Suprapubic skin (tissue), 4 donors: ENCODE measurements at regions not wholly inside any gene's neighbourhood (a gene's known extent, or its start where the extent isn't known, plus 50 kb on each side); places are given as distances from the start of the nearest gene placed in this dataset.

Experiments used
- DNase-seq, 2 donors: peaks; one replicate each; pipeline ENCODE4 v3.0.0-alpha.2; 2019; ENCODE audit warnings: low spot score in 2 of 2
- H3K27ac ChIP-seq: fragments of 200-600 bp; sonication (generic); one replicate; pipeline ENCODE4 v1.5.1; 2019
- H3K27me3 ChIP-seq: fragments of 200-600 bp; sonication (generic); one replicate; pipeline ENCODE4 v1.5.1; 2019
- H3K36me3 ChIP-seq: fragments of 200-600 bp; sonication (generic); one replicate; pipeline ENCODE4 v1.5.1; 2019
- H3K4me1 ChIP-seq: fragments of 200-600 bp; sonication (generic); one replicate; pipeline ENCODE4 v1.5.1; 2019
- H3K4me3 ChIP-seq: fragments of 200-600 bp; sonication (generic); one replicate; pipeline ENCODE4 v1.5.1; 2019; ENCODE audit warnings: mild to moderate bottlenecking
- H3K9me3 ChIP-seq: fragments of 200-600 bp; sonication (generic); one replicate; pipeline ENCODE4 v1.5.1; 2019
- CTCF ChIP-seq, 2 donors: fragments of 200-600 bp in 1 of 2; fragments of 450-650 bp in 1 of 2; sonication (generic) in 1 of 2; IDR thresholded peaks; one replicate each; pipeline ENCODE4 v1.5.1; 2016 to 2019; ENCODE audit warnings: antibody characterized with exemption in 2 of 2, mild to moderate bottlenecking in 1 of 2, moderate library complexity in 1 of 2
- EP300 ChIP-seq: sonication (generic); formaldehyde crosslinking; IDR thresholded peaks from one replicate; pipeline ENCODE4 v1.6.1; 2017; ENCODE audit warnings: antibody characterized with exemption
- POLR2A ChIP-seq, 2 donors: fragments of 450-650 bp; IDR thresholded peaks; one replicate each; pipeline ENCODE4 v1.6.1; 2017; ENCODE audit warnings: antibody characterized with exemption in 2 of 2, mild to moderate bottlenecking in 2 of 2, moderate library complexity in 2 of 2
- POLR2AphosphoS5 ChIP-seq, 3 donors: sonication (generic); formaldehyde crosslinking; IDR thresholded peaks; one replicate each; pipeline ENCODE4 v1.6.1; 2017; ENCODE audit warnings: antibody characterized with exemption in 3 of 3
- WGBS: methylation state at CpG from one replicate; pipeline ENCODE4 v1.1.5; 2018; 5-methylcytosine and 5-hydroxymethylcytosine counted together

DNA sequence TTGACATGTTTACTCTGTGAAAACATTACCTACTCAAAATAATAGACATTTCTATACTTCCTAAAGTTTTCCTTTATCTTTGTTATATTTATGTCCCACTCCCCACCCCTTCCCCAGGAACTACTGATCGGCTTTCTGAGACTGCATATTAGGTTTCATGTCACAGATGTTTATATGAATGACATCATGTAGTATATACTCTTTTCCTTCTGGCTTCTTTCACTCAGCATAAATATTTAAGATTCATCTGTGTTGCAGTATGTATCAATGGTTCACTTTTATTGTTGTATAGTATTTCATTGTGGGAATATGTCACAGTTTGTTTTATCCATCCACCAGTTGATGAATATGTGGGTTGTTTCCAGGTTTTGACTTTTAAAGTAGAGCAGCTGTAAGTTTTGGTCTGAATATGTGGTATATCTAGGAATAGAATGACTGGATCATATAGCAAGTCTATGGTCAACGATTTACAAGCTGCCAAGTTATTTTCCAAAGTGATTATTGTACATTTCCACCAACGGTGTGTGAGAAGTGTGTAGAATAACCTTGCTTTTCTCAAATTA, 73.8 kb upstream of the CAV2 start:
- DNase-seq, result no peak
- H3K9me3 ChIP-seq, result no peaks in the 10 kb centered on the region
- 80% methylated on average over 3 of the region's 3 CpGs for WGBS
- TF ChIP-seq CTCF (IDR thresholded peaks at IDR 0.05), result no peak
- no peak for TF ChIP-seq POLR2A (IDR thresholded peaks at IDR 0.05)
- no peak for TF ChIP-seq POLR2AphosphoS5 (IDR thresholded peaks at IDR 0.05)
- no peak for TF ChIP-seq EP300
- H3K4me1 ChIP-seq, result peaks cover 11% of the 10 kb centered on the region
- H3K36me3 ChIP-seq, result no peaks in the 10 kb centered on the region
- no peaks in the 10 kb centered on the region for H3K27me3 ChIP-seq
- no peak overlapping the region for H3K4me3 ChIP-seq
- H3K27ac ChIP-seq, result no peak overlapping the region

GRCh38 chr7:116426428-116427156, 72.9 kb upstream of the CAV2 start:
- no peak overlapping the region for H3K4me3 ChIP-seq
- no peak overlapping the region for H3K27ac ChIP-seq
- peaks cover 11% of the 10 kb centered on the region for H3K4me1 ChIP-seq
- H3K27me3 ChIP-seq, result no peaks in the 10 kb centered on the region
- DNase-seq, result no peak
- H3K9me3 ChIP-seq, result no peaks in the 10 kb centered on the region
- 56% methylated on average over 4 of the region's 4 CpGs for WGBS
- no peaks in the 10 kb centered on the region for H3K36me3 ChIP-seq
- TF ChIP-seq EP300, result no peak
- peak in 2 of 3 donors; percentile 34 to 68 for TF ChIP-seq POLR2AphosphoS5 (IDR thresholded peaks at IDR 0.05)
- TF ChIP-seq CTCF (IDR thresholded peaks at IDR 0.05), result no peak
- no peak for TF ChIP-seq POLR2A (IDR thresholded peaks at IDR 0.05)

DNA sequence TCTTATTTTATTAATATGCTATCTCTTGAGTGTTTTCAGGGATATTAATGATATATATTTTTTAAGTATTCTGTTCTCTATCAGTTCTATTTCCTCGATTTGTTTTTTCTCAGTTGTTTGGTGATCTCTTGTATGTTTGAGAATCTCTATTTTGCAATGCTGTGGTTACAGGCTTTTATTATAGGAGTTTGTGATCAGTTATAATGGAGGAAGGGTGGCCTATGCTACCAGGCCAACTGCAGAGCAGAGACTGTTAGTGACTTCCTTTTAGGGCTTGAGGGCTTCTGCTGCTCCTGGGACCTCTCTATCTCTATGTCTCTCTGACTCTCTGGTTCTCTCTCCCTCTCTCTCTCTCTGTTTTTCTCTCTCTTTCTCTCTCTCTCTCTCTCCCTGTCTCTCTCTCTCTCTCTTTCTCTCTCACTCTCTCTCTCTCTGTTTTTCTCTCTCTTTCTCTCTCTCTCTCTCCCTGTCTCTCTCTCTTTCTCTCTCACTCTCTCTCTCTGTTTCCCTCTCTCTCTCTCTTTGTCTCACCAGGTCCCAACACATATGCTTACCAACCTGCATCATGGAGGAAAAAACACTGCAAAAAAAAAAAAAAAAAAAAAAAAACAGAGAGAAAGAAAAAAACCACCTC, 69.4 kb upstream of the CAV2 start:
- H3K4me3 ChIP-seq, result no peak overlapping the region
- 80% methylated on average over 1 of the region's 1 CpG for WGBS
- no peaks in the 10 kb centered on the region for H3K36me3 ChIP-seq
- no peaks in the 10 kb centered on the region for H3K27me3 ChIP-seq
- peaks cover 14% of the 10 kb centered on the region for H3K4me1 ChIP-seq
- TF ChIP-seq POLR2A (IDR thresholded peaks at IDR 0.05) (no peak), CTCF (IDR thresholded peaks at IDR 0.05) (no peak), EP300 (no peak), POLR2AphosphoS5 (IDR thresholded peaks at IDR 0.05) (no peak)
- DNase-seq, result no peak
- no peak overlapping the region for H3K27ac ChIP-seq
- H3K9me3 ChIP-seq, result no peaks in the 10 kb centered on the region

- 84% methylated on average over 6 of the region's 6 CpGs for WGBS
- Histone ChIP-seq H3K9me3 (no peaks in the 10 kb centered on the region), H3K27me3 (no peaks in the 10 kb centered on the region), H3K27ac (no peak overlapping the region), H3K4me3 (no peak overlapping the region), H3K36me3 (no peaks in the 10 kb centered on the region), H3K4me1 (peaks cover 7% of the 10 kb centered on the region)
- TF ChIP-seq CTCF (IDR thresholded peaks at IDR 0.05) (no peak), POLR2A (IDR thresholded peaks at IDR 0.05) (no peak), POLR2AphosphoS5 (IDR thresholded peaks at IDR 0.05) (no peak), EP300 (no peak)
- no peak for DNase-seq
Measured at GRCh38 chr7:116431787-116432526, 67.6 kb upstream of the CAV2 start.

- TF ChIP-seq POLR2A (IDR thresholded peaks at IDR 0.05) (no peak), POLR2AphosphoS5 (IDR thresholded peaks at IDR 0.05) (no peak), CTCF (IDR thresholded peaks at IDR 0.05) (no peak), EP300 (no peak)
- Histone ChIP-seq H3K4me1 (peaks cover 7% of the 10 kb centered on the region), H3K9me3 (no peaks in the 10 kb centered on the region), H3K4me3 (no peak overlapping the region), H3K27me3 (no peaks in the 10 kb centered on the region), H3K27ac (peak overlapping the region; percentile 30), H3K36me3 (no peaks in the 10 kb centered on the region)
- no peak for DNase-seq
- WGBS, result 64% methylated on average over 2 of the region's 2 CpGs
Measured at GRCh38 chr7:116432527-116432916, 67.0 kb upstream of the CAV2 start.
